ENCODE measurements at regions not wholly inside any gene's neighbourhood (a gene's known extent, or its start where the extent isn't known, plus 50 kb on each side); places are given as distances from the start of the nearest gene placed in this dataset.

DNA sequence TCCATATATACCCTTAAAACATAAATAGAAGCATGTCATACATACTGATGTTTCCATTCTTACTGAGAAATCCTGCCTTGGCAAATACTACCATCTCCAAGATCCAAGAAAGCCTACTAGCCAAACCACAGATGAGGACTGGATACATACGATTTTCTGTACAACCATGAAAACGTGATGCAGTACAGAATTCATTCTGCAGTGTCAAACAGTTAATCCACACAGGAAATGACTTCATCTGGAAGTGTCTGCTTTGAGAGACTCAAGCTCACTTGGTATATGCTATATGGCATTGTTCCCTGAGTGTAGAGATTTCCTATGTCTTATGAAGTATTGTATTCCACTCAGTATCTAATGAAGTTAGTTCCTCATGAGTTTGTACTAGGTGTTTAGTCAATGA is 94.3 kb downstream of the CT47B1 start:
- TF ChIP-seq EP300 (IDR thresholded peaks at IDR 0.05) (no peak), POLR2A (IDR thresholded peaks at IDR 0.05) (no peak), POLR2AphosphoS5 (IDR thresholded peaks at IDR 0.05) (no peak)
- TF ChIP-seq, protein P1, sequence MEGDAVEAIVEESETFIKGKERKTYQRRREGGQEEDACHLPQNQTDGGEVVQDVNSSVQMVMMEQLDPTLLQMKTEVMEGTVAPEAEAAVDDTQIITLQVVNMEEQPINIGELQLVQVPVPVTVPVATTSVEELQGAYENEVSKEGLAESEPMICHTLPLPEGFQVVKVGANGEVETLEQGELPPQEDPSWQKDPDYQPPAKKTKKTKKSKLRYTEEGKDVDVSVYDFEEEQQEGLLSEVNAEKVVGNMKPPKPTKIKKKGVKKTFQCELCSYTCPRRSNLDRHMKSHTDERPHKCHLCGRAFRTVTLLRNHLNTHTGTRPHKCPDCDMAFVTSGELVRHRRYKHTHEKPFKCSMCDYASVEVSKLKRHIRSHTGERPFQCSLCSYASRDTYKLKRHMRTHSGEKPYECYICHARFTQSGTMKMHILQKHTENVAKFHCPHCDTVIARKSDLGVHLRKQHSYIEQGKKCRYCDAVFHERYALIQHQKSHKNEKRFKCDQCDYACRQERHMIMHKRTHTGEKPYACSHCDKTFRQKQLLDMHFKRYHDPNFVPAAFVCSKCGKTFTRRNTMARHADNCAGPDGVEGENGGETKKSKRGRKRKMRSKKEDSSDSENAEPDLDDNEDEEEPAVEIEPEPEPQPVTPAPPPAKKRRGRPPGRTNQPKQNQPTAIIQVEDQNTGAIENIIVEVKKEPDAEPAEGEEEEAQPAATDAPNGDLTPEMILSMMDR (IDR thresholded peaks at IDR 0.05), result no peak
- H3K9me3 ChIP-seq, result no peaks in the 10 kb centered on the region
- WGBS, result 18% methylated on average over 2 of the region's 2 CpGs
- no peak overlapping the region for H3K27ac ChIP-seq
- DNase-seq (ENCODE audit: low spot score in 2 of 2), result no peak
- H3K36me3 ChIP-seq, result no peaks in the 10 kb centered on the region
- H3K27me3 ChIP-seq, result no peaks in the 10 kb centered on the region
- no peaks in the 10 kb centered on the region for H3K4me1 ChIP-seq
- no peak overlapping the region for H3K4me3 ChIP-seq

GRCh38 chrX:120775959-120776358 is 99.7 kb downstream of the CT47B1 start:
- TF ChIP-seq, protein P1 (IDR thresholded peaks at IDR 0.05), result no peak
- TF ChIP-seq EP300 (IDR thresholded peaks at IDR 0.05) (no peak), POLR2A (IDR thresholded peaks at IDR 0.05) (no peak), POLR2AphosphoS5 (IDR thresholded peaks at IDR 0.05) (no peak)
- Histone ChIP-seq H3K4me1 (no peaks in the 10 kb centered on the region), H3K9me3 (no peaks in the 10 kb centered on the region), H3K4me3 (no peak overlapping the region), H3K36me3 (no peaks in the 10 kb centered on the region), H3K27me3 (no peaks in the 10 kb centered on the region), H3K27ac (no peak overlapping the region)
- DNase-seq (ENCODE audit: low spot score in 2 of 2), result no peak
- 76% methylated on average over 3 of the region's 3 CpGs for WGBS

DNA sequence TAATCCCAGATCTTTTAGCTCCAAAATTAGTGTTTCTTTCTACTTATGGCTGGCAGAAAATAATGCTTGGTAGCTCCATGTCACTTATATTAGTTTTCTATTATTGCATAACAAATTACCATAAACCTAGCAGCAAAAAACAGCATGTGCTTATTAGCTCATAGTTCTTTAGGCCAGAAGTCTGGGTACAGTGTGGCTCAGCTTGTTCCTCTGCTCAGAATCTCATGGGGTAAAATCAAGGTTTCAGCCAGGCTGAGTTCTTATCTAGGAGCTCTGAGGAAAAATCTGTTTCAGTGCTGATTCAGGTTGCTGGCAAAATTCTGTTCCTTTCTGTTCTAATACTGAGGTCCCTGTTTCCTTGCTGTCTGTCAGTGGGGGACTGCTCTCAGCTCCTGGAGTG is 101.1 kb downstream of the CT47B1 start:
- DNase-seq (ENCODE audit: low spot score in 2 of 2), result no peak
- TF ChIP-seq EP300 (IDR thresholded peaks at IDR 0.05), result no peak
- TF ChIP-seq, protein P1 (IDR thresholded peaks at IDR 0.05), result no peak
- Histone ChIP-seq H3K4me1 (no peaks in the 10 kb centered on the region), H3K9me3 (no peaks in the 10 kb centered on the region), H3K4me3 (no peak overlapping the region), H3K27ac (no peak overlapping the region), H3K36me3 (no peaks in the 10 kb centered on the region), H3K27me3 (no peaks in the 10 kb centered on the region)

GRCh38 chrX:120773801-120774200 is 101.9 kb downstream of the CT47B1 start:
- Histone ChIP-seq H3K4me1 (no peaks in the 10 kb centered on the region), H3K9me3 (no peaks in the 10 kb centered on the region), H3K36me3 (no peaks in the 10 kb centered on the region), H3K27me3 (no peaks in the 10 kb centered on the region), H3K4me3 (no peak overlapping the region), H3K27ac (no peak overlapping the region)
- 46% methylated on average over 5 of the region's 5 CpGs for WGBS
- TF ChIP-seq, protein P1 (IDR thresholded peaks at IDR 0.05), result no peak
- TF ChIP-seq POLR2A (IDR thresholded peaks at IDR 0.05), result no peak
- no peak for DNase-seq (ENCODE audit: low spot score in 2 of 2)

DNA sequence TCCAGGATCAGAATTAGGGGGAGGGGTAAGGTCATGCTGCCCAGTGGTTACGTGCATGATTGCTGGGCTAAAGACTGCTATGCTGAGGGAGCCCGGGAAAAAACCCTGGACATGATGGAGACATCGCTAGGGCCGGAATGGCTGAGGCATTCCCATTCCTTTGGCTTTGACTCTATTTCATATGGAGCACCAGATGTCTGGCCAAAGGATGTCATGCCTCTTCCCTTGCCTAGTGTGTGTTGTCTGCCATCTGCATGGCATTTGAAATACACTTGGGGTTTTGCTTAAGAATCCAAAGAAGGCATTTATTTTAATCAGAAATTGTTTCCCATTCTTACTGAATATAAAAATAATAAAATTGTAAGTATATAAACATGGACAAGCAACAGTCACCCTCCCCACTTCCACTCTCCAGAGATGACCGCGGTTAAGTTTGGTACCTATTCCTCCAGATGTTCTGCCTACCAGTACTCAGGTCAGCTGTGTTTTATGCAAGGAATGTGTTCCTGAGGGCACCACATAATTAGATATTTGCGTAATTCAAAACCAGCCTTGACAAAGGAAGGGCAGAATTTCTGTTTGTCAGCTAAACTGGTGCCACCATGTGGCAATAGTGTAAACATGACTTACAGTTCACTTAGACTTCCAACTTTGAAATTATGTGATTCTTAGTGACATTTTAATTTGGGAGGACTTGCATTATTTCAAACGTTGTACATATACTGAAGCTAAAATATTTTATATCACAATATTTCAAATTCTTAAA is 105.9 kb downstream of the CT47B1 start:
- TF ChIP-seq EP300 (IDR thresholded peaks at IDR 0.05), result no peak
- TF ChIP-seq, protein P1 (IDR thresholded peaks at IDR 0.05), result peak in 1 of 2 donors; percentile 23
- Histone ChIP-seq H3K4me1 (no peaks in the 10 kb centered on the region), H3K27ac (no peak overlapping the region), H3K27me3 (no peaks in the 10 kb centered on the region), H3K4me3 (no peak overlapping the region), H3K36me3 (no peaks in the 10 kb centered on the region), H3K9me3 (no peaks in the 10 kb centered on the region)
- WGBS, result 41% methylated on average over 8 of the region's 8 CpGs
- no peak for DNase-seq (ENCODE audit: low spot score in 2 of 2)

Data from suprapubic skin (tissue), 4 donors.